Uterus (tissue), 3 donors: ENCODE measurements at regions not wholly inside any gene's neighbourhood (a gene's known extent, or its start where the extent isn't known, plus 50 kb on each side); places are given as distances from the start of the nearest gene placed in this dataset.

Source experiments
- DNase-seq, 2 donors: peaks; one replicate each; pipeline ENCODE4 v3.0.0-alpha.2; 2019 to 2020
- H3K27ac ChIP-seq, 2 donors: fragments of 200-600 bp; sonication (generic); 1 replicate in 1 of 2; 2 replicates in 1 of 2; pipeline ENCODE4 v1.5.1; 2016 to 2018
- H3K27me3 ChIP-seq, 2 donors: fragments of 200-600 bp; sonication (generic); one replicate each; pipeline ENCODE4 v1.5.1; 2018 to 2019; ENCODE audit warnings: control low read depth in 1 of 2
- H3K36me3 ChIP-seq, 2 donors: fragments of 200-600 bp; sonication (generic); one replicate each; pipeline ENCODE4 v1.5.1; 2019; ENCODE audit warnings: control low read depth in 1 of 2
- H3K4me1 ChIP-seq, 2 donors: fragments of 200-600 bp; sonication (generic); one replicate each; pipeline ENCODE4 v1.5.1; 2018 to 2019; ENCODE audit warnings: control low read depth in 1 of 2
- H3K4me3 ChIP-seq, 2 donors: fragments of 200-600 bp; sonication (generic); 1 replicate in 1 of 2; 2 replicates in 1 of 2; pipeline ENCODE4 v1.5.1; 2018 to 2019; ENCODE audit warnings: mild to moderate bottlenecking in 1 of 2
- H3K9me3 ChIP-seq, 2 donors: fragments of 200-600 bp; sonication (generic); one replicate each; pipeline ENCODE4 v1.5.1; 2019; ENCODE audit warnings: control low read depth in 1 of 2
- POLR2A ChIP-seq, 2 donors: fragments of 450-650 bp; IDR thresholded peaks; one replicate each; pipeline ENCODE4 v1.6.1; 2016; ENCODE audit warnings: antibody characterized with exemption in 2 of 2, mild to moderate bottlenecking in 1 of 2, moderate library complexity in 1 of 2
- intact Hi-C: fragments of 100-400 bp; cut with DNase I; formaldehyde crosslinking; loops from one replicate; pipeline ENCODE4 v1.15.1; 2023; ENCODE audit warnings: low total_unique reads
- TF ChIP-seq, protein P1 (sequence below), 4 experiments: fragments of 200-600 bp in 2 of 4; fragments of 450-650 bp in 2 of 4; sonication (generic) in 2 of 4; IDR thresholded peaks; one replicate each; pipeline ENCODE4 v1.5.1; 2016 to 2019; ENCODE audit warnings: antibody characterized with exemption in 4 of 4, mild to moderate bottlenecking in 2 of 4, moderate library complexity in 1 of 4
- donor health status: DM: yes; HTN: yes; CAD: no.

GRCh38 chr5:167726642-167727041 lies 564.8 kb upstream of the WWC1 start:
- intact Hi-C loops = no loop called here
- TF ChIP-seq, protein P1, sequence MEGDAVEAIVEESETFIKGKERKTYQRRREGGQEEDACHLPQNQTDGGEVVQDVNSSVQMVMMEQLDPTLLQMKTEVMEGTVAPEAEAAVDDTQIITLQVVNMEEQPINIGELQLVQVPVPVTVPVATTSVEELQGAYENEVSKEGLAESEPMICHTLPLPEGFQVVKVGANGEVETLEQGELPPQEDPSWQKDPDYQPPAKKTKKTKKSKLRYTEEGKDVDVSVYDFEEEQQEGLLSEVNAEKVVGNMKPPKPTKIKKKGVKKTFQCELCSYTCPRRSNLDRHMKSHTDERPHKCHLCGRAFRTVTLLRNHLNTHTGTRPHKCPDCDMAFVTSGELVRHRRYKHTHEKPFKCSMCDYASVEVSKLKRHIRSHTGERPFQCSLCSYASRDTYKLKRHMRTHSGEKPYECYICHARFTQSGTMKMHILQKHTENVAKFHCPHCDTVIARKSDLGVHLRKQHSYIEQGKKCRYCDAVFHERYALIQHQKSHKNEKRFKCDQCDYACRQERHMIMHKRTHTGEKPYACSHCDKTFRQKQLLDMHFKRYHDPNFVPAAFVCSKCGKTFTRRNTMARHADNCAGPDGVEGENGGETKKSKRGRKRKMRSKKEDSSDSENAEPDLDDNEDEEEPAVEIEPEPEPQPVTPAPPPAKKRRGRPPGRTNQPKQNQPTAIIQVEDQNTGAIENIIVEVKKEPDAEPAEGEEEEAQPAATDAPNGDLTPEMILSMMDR (IDR thresholded peaks at IDR 0.05) = no peak
- TF ChIP-seq POLR2A (IDR thresholded peaks at IDR 0.05) = no peak
- H3K4me3 ChIP-seq = no peak overlapping the region
- H3K27ac ChIP-seq = no peak overlapping the region
- H3K9me3 ChIP-seq = no peaks in the 10 kb centered on the region
- DNase-seq = no peak
- H3K4me1 ChIP-seq = no peaks in the 10 kb centered on the region
- no peaks in the 10 kb centered on the region for H3K36me3 ChIP-seq
- H3K27me3 ChIP-seq = no peaks in the 10 kb centered on the region

DNA sequence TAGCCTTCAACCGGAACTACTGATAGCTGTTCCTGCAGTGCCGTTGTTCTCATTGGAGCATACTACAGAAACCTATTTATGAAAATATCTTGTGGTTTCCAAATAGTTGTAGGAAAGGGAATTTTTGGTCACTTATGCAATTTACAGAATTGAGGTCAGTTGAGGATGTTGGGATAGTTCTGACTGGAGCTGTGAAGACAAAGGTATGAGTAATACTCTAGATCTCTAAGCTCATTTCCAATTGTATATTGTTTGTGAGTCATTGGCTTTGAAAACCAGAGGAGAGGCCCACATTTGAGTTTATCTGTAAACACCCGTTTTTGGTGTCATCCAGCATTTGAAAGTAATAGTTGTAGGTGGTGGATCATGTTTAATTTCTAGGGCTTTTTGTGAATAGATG lies 561.3 kb upstream of the WWC1 start:
- no peak for TF ChIP-seq POLR2A (IDR thresholded peaks at IDR 0.05)
- TF ChIP-seq, protein P1 (IDR thresholded peaks at IDR 0.05) = no peak
- no peak overlapping the region for H3K27ac ChIP-seq
- H3K9me3 ChIP-seq = no peaks in the 10 kb centered on the region
- intact Hi-C loops = no loop called here
- no peaks in the 10 kb centered on the region for H3K4me1 ChIP-seq
- H3K36me3 ChIP-seq = no peaks in the 10 kb centered on the region
- no peak overlapping the region for H3K4me3 ChIP-seq
- no peak for DNase-seq
- no peaks in the 10 kb centered on the region for H3K27me3 ChIP-seq

GRCh38 chr5:167730656-167731055 lies 560.8 kb upstream of the WWC1 start:
- Histone ChIP-seq H3K27me3 (no peaks in the 10 kb centered on the region), H3K4me3 (no peak overlapping the region), H3K36me3 (no peaks in the 10 kb centered on the region), H3K27ac (no peak overlapping the region), H3K9me3 (no peaks in the 10 kb centered on the region), H3K4me1 (no peaks in the 10 kb centered on the region)
- no peak for DNase-seq
- intact Hi-C loops = no loop called here
- no peak for TF ChIP-seq POLR2A (IDR thresholded peaks at IDR 0.05)
- TF ChIP-seq, protein P1 (IDR thresholded peaks at IDR 0.05) = no peak

DNA sequence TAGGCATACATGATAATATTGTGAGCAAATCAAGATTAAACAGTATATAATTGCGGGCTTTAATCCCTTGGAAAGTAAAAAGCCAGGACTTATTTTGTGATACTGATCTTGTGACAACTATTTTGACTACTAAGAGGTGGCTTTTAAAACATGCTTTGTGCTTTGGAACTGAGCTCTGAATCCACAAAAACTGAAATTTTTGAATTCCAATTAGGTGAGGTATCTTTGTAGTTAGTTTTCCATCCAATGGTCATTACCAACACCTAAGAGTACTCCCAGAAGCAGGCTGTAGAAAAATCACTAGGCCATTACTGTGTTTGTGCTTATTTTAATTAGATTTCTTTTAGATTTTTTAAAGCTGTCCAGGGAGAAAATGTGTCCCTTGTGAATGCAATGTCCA lies 559.5 kb upstream of the WWC1 start:
- Histone ChIP-seq H3K4me3 (no peak overlapping the region), H3K36me3 (no peaks in the 10 kb centered on the region), H3K9me3 (no peaks in the 10 kb centered on the region), H3K27ac (no peak overlapping the region), H3K4me1 (no peaks in the 10 kb centered on the region), H3K27me3 (no peaks in the 10 kb centered on the region)
- no peak for TF ChIP-seq POLR2A (IDR thresholded peaks at IDR 0.05)
- TF ChIP-seq, protein P1 (IDR thresholded peaks at IDR 0.05) = no peak
- intact Hi-C loops = no loop called here
- DNase-seq = no peak

DNA sequence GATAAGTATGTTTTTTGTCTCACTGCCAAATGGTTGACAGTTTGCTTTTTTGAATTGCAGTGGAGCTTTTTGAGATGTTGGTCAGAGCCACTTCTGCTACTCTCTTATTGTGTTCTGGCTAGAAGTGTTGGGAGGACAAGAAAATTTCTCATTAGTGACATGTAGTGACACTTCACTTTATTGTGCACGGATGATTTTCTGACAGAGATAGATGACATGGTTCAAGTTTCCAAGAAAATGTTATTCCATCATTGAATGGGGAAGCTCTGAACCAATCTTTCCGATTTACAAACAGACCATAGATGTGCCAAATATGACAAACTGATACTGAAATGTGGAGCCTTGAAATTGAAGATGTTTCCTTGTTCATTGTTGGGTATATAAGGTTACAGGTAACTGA lies 558.9 kb upstream of the WWC1 start:
- Histone ChIP-seq H3K27ac (no peak overlapping the region), H3K27me3 (no peaks in the 10 kb centered on the region), H3K4me3 (no peak overlapping the region), H3K9me3 (no peaks in the 10 kb centered on the region), H3K36me3 (no peaks in the 10 kb centered on the region), H3K4me1 (no peaks in the 10 kb centered on the region)
- TF ChIP-seq, protein P1 (IDR thresholded peaks at IDR 0.05) = no peak
- no peak for TF ChIP-seq POLR2A (IDR thresholded peaks at IDR 0.05)
- intact Hi-C loops = no loop called here
- no peak for DNase-seq
